GM12878 (cell line): ENCODE measurements at regions not wholly inside any gene's neighbourhood (a gene's known extent, or its start where the extent isn't known, plus 50 kb on each side); places are given as distances from the start of the nearest gene placed in this dataset.

Source experiments
- ATAC-seq: fragments of 200-7000 bp; cut with Tn5 transposase; 3 replicates; pipeline ENCODE4 v1.9.1; 2020; ENCODE audit warnings: mild to moderate bottlenecking, moderate library complexity
- BruUV-seq: library from RNA; stranded (reverse); fragments of 400-500 nt; replicated peaks from 2 replicates; lab custom pipeline; 2021; lab: Mats Ljungman, UMichigan
- CTCF ChIA-PET: fragments of 300-600 bp; sonication (Branson Sonifier 250); formaldehyde crosslinking; extraction: SDS; loops from one replicate; lab custom pipeline; 2021; ENCODE audit warnings: inconsistent platforms; lab: Yijun Ruan, JAX
- POLR2A ChIA-PET: fragments of 350-600 bp; formaldehyde crosslinking; extraction: SDS; loops from one replicate; lab custom pipeline; 2021; ENCODE audit warnings: inconsistent platforms; lab: Charles Lee
- RAD21 ChIA-PET: fragments of 300-600 bp; sonication (Branson Sonifier 250); formaldehyde crosslinking; loops from one replicate; lab custom pipeline; 2023; ENCODE audit warnings: antibody characterized with exemption; ENCODE audit not compliant: unreplicated experiment; lab: Charles Lee
- SMC1A ChIA-PET: fragments of 300-600 bp; sonication (Branson Sonifier 250); formaldehyde crosslinking; loops from one replicate; lab custom pipeline; 2023; ENCODE audit not compliant: unreplicated experiment, uncharacterized antibody; lab: Charles Lee
- DNase-seq: peaks from one replicate; pipeline ENCODE4 v3.0.0-alpha.2; 2011; ENCODE audit warnings: low read depth, low spot score
- FAIRE-seq: peaks from 3 replicates; lab custom pipeline; 2011; peaks lifted over from hg19 to GRCh38; lab: Jason Lieb, UNC
- H2AFZ ChIP-seq: 2 replicates; pipeline ENCODE4 v1.6.0; 2011; ENCODE audit warnings: low read depth, low read length, control low read depth; ENCODE audit not compliant: control insufficient read depth
- H3K27ac ChIP-seq: 2 replicates; pipeline ENCODE4 v1.5.1; 2011; ENCODE audit warnings: control low read depth; ENCODE audit not compliant: control insufficient read depth, insufficient read depth
- H3K27me3 ChIP-seq, 2 experiments: replicated peaks in 1 of 2; 2 replicates each; pipeline versions ENCODE4 v1.6.0 to v1.6.1; 2011; ENCODE audit warnings: low read length in 1 of 2; ENCODE audit not compliant: control insufficient read depth in 2 of 2, insufficient read depth in 2 of 2
- H3K36me3 ChIP-seq, 2 experiments: 2 replicates each; pipeline ENCODE4 v1.5.1; 2011; ENCODE audit warnings: low read length in 1 of 2; ENCODE audit not compliant: control insufficient read depth in 2 of 2, insufficient read depth in 2 of 2
- H3K4me1 ChIP-seq: 2 replicates; pipeline ENCODE4 v1.6.1; 2011; ENCODE audit warnings: mild to moderate bottlenecking, low read length, moderate library complexity, mixed read lengths; ENCODE audit not compliant: control insufficient read depth, insufficient read depth
- H3K4me2 ChIP-seq: 2 replicates; pipeline ENCODE4 v1.6.0; 2011; ENCODE audit warnings: control low read depth; ENCODE audit not compliant: control insufficient read depth, insufficient read depth
- H3K4me3 ChIP-seq: fragments of 200-600 bp; sonication (generic); 2 replicates; pipeline ENCODE4 v1.5.1; 2016
- H3K79me2 ChIP-seq: 2 replicates; pipeline ENCODE4 v1.6.0; 2011; ENCODE audit warnings: low read length; ENCODE audit not compliant: control insufficient read depth, insufficient read depth
- H3K9ac ChIP-seq: 2 replicates; pipeline ENCODE4 v1.8.0; 2011; ENCODE audit warnings: low read length, control low read depth, mixed read lengths; ENCODE audit not compliant: control insufficient read depth, insufficient read depth
- H3K9me3 ChIP-seq: replicated peaks from 3 replicates; pipeline ENCODE4 v1.5.1; 2011; ENCODE audit warnings: mild to moderate bottlenecking, low read length; ENCODE audit not compliant: control insufficient read depth, insufficient read depth
- H4K20me1 ChIP-seq: 2 replicates; pipeline ENCODE4 v1.6.0; 2011; ENCODE audit not compliant: control insufficient read depth, insufficient read depth
- TCF7 ChIP-seq: IDR thresholded peaks from 2 replicates; pipeline ENCODE4 v1.6.1; 2014; ENCODE audit warnings: antibody characterized with exemption, borderline replicate concordance
- ZBTB40 ChIP-seq: fragments of 450-650 bp; IDR thresholded peaks from 2 replicates; pipeline ENCODE4 v1.6.1; 2016; ENCODE audit warnings: mild to moderate bottlenecking, moderate library complexity, borderline replicate concordance
- WGBS: methylation state at CpG from one replicate; pipeline ENCODE4 v1.1.6; 2016; ENCODE audit warnings: low lambda C conversion rate; ENCODE audit not compliant: insufficient replicate concordance, insufficient coverage; ENCODE audit errors: missing lambda C conversion rate; 5-methylcytosine and 5-hydroxymethylcytosine counted together
- in situ Hi-C: fragments of 300-500 bp; cut with MboI; formaldehyde crosslinking; loops from 9 replicates; pipeline ENCODE4 v1.14.3; 2018; ENCODE audit warnings: mixed read lengths
- intact Hi-C: fragments of 100-400 bp; cut with micrococcal nuclease; formaldehyde crosslinking; loops from one replicate; pipeline ENCODE4 v1.14.2; 2022; ENCODE audit not compliant: unreplicated experiment

- Histone ChIP-seq H3K79me2 (no peaks in the 10 kb centered on the region), H3K4me1 (no peaks in the 10 kb centered on the region), H3K27ac (no peak overlapping the region), H3K9ac (no peak overlapping the region), H3K9me3 (no peaks in the 10 kb centered on the region), H2AFZ (no peak overlapping the region), H3K36me3 (no peaks in the 10 kb centered on the region), H3K27me3 (no peaks in the 10 kb centered on the region), H3K4me3 (no peak overlapping the region), H3K4me2 (no peak overlapping the region), H4K20me1 (no peaks in the 10 kb centered on the region)
- ChIA-PET POLR2A (no interaction called here), CTCF (interaction anchor here (0.7 kb wide), 1 partner anchor 17 kb away, joined by 3 read pairs; no protein-coding TSS in a partner anchor), RAD21 (no interaction called here), SMC1A (no interaction called here)
- no peak for ATAC-seq
- WGBS = 63% methylated on average over 7 of the region's 7 CpGs
- TF ChIP-seq TCF7 (no peak), ZBTB40 (no peak)
- no TSS peak for BruUV-seq
- intact Hi-C loops = no loop called here
- DNase-seq = no peak
- in situ Hi-C loops = no loop called here
- no peak for FAIRE-seq
Observed at GRCh38 chr5:163379298-163380155, 57.9 kb upstream of the CCNG1 start.
